ENCODE measurements at regions not wholly inside any gene's neighbourhood (a gene's known extent, or its start where the extent isn't known, plus 50 kb on each side); places are given as distances from the start of the nearest gene placed in this dataset.

- TF ChIP-seq CTCF (IDR thresholded peaks at IDR 0.05) (no peak), EP300 (IDR thresholded peaks at IDR 0.05) (no peak), POLR2A (IDR thresholded peaks at IDR 0.05) (no peak)
Observed at GRCh38 chr13:22749626-22750025, 431.2 kb upstream of the SGCG start.
